GM19467 (cell line): ENCODE measurements at regions not wholly inside any gene's neighbourhood (a gene's known extent, or its start where the extent isn't known, plus 50 kb on each side); places are given as distances from the start of the nearest gene placed in this dataset.

ENCODE experiments used
- ATAC-seq: cut with Tn5 transposase; IDR thresholded peaks from one replicate; pipeline ENCODE4 v1.9.1; 2021; ENCODE audit warnings: mild to moderate bottlenecking, moderate library complexity; ENCODE audit not compliant: unreplicated experiment

GRCh38 chr16:63983401-63983800 lies 1138.5 kb downstream of the CDH11 start:
- ATAC-seq, result no peak

DNA sequence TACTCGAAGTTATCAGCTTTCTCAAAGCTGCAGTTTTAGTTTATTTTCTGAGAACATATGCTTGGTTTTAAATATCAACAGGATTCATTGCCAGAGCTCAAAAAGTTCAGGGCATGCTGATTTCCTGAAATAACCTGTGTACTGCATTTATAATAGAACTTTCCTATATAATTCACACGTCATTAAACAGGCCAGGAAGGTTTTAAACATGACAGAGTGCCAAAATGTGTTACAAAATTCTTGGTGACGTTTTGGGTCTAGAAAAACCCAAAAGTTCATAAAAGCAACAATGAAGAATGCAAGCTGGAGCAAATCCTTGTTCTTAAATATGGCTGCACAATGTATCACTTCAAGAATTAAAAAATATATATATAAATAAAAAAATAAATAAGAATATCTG lies 1139.1 kb downstream of the CDH11 start:
- no peak for ATAC-seq

GRCh38 chr16:63982110-63982509 lies 1139.8 kb downstream of the CDH11 start:
- ATAC-seq, result no peak

DNA sequence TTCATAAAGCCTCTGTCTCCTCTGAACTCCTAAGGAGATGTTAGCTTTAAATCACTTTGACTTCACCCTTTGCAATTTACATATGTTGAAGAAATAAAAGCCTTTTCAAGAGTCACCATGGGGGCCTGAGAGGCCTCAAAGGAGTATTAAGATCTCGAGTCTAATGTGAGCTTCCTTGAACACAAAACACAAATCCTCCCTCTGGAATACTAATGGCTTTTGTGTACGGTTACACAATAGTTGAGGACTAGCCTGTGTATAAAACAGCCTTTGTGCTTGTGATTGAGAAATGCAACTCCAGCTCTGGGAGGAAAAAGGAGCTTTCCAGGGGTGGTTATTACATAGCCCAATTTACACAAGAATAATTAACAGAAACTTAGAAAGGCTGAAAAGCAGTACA lies 1140.2 kb downstream of the CDH11 start:
- ATAC-seq, result no peak

- no peak for ATAC-seq
Observed at GRCh38 chr16:63980763-63981162, 1141.1 kb downstream of the CDH11 start.

DNA sequence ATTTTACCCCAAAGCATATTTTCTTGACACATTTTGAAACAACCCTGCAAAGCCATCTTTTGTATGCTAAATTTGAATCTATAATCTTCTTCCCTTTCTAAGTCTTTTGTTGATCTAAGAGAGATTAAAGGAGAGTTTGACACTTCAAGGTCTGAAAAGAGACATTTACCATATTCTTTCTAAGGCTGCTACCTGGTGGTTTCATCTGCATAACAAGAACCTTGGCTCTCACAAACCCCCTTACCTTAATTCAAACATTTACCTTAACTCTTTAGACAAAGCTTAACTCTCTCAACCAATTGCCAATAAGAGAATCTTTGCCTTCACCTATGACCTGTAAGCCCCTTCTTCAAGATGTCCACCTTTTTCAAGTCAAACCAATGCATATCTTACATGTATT lies 1143.6 kb downstream of the CDH11 start:
- no peak for ATAC-seq

DNA sequence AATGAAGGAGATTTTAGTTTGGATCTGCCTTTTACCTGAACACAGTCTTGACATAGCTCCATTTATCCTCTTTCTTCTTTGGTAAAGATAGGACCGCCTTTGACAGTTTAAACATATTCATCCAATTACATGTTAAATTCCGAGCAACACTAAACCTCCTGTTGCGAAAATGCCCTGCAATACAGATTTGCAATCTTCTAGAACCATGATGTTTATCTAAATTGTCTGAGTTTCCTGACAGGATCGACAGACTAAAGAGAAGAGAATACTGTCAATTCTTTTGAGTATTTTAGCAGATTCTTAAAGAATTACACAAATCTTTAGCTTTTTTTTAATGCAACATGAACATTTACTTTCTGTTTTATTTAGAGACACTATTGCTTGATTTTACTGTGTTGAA lies 1145.5 kb downstream of the CDH11 start:
- ATAC-seq, result no peak

GRCh38 chr16:63975669-63976068 lies 1146.2 kb downstream of the CDH11 start:
- no peak for ATAC-seq

DNA sequence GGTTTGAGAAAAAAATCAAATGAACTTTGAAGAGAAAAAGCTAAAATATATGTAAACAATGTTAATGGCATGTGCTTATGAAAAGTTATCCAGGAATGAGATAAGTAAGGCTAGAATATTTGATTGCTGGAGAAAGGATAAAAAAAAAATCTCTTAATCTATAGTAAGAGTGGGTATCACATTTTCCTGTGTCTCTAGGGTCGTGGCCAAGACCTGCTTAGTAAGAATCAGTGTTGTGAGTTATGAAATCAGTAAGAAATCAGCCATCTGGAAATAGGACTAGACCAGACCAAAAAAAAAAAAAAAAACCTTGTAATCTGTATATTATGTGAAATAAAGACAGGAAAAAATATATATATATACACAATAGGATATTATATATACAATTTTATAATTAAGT lies 1153.9 kb downstream of the CDH11 start:
- no peak for ATAC-seq

DNA sequence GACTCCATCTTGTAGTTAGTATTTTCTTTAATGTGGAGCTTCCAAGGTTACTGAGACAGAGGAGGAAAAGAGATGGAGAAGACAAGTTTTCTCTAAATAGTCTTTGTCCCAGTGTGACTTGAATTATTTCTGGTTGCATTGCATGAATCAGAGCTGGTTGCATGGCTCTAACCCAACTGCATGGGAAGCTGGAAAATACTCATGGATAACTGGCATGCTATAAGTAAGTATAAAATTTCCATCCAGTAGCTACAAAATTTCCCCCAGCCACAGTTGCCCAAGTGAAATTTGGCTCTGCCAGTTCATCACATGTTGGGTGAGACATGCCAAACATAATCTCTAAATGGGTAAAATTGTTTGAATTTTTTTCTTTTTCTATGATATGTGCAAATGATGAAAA lies 1161.5 kb downstream of the CDH11 start:
- no peak for ATAC-seq

DNA sequence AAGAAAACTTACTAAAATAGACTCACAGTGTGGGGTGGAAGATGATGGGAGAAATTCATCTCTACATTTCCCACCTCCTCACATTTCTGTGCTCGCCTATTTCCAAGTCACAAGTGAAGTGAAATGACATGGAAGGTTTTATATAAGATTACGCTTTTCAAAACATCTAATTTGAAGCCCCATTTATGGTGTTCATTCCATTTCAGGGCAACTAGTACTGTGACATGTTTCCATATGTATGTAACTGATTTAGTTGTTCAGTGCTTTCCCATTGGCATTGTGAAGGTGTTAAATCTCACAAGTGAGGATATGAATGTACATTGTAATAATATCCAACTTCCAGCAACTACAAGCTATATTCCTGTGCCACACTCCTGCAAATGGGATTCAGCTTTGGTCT lies 1174.8 kb downstream of the CDH11 start:
- no peak for ATAC-seq

- no peak for ATAC-seq
Observed at GRCh38 chr16:63945806-63946205, 1176.1 kb downstream of the CDH11 start.

DNA sequence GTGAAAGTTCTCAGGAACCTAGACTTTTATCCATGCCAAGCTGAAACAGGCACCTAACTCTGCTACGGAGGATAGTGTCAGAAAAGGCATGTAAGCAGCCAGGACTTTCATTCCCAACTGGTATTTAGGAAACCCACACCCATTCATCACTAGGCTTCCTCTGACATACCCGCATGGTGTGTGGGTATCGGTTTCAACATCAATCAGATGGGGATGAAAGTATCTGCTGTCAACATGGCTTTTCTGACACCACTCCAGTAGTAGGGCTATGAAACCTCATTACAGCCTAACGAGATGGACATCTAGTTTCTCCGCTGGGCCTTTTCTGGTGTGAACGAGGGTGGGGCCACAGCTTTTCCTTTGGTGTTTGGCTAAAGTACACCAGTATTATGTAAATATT lies 1178.3 kb downstream of the CDH11 start:
- ATAC-seq, result no peak

DNA sequence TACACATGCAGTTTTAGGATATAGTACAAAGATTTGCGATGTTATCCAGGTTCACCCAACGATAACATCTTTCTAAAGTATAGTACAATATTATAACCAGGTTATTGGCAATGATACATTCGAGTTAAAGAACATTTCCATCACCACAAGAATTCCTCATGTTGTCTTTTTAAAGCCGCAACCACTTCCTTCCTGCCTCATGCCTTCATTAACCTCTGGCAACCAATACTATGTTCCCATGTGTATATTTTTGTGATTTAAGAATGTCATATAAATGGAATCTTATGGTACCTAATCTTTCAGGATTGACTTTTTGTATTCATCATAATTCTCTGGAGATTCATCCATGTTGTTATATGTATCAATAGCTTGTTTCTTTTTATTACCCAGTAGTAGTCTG lies 1183.2 kb downstream of the CDH11 start:
- no peak for ATAC-seq

DNA sequence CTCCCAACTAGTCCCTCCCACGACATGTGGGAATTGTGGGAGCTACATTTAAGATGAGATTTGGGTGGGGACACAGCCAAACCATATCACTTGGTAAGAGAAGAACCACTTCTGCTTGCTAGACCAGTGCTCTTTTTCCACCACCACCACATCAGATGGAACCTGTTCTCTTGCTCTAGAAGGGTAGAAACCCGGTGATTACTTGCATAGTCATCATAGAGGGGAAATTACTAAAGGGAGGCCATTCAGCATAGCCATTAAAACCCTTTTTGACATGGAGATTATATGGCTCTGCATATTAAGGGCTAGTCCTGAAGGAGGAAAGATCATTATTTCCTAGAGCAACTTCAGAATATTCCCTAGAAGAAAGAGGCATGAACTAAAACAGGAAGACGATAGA lies 1188.0 kb downstream of the CDH11 start:
- no peak for ATAC-seq

GRCh38 chr16:63928421-63928820 lies 1193.4 kb downstream of the CDH11 start:
- ATAC-seq, result no peak

DNA sequence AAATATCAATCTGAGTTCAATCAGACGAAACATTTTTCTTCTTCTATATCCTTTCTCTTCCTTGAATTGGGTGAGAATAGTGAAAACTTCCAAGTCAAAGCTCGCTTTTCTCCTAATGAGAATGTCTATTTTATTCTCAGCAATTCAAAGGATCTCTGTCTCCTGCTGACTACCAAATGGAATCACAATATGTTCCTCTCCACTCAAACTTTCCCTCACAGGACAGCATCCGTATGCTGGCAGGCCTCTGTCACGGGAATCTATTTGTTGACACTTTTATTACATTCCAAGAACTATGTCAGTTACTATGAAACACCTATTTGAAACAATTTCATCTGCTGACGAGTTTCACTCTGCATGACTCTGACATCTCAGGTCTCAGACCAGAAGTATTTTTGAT lies 1196.6 kb downstream of the CDH11 start:
- ATAC-seq, result no peak

DNA sequence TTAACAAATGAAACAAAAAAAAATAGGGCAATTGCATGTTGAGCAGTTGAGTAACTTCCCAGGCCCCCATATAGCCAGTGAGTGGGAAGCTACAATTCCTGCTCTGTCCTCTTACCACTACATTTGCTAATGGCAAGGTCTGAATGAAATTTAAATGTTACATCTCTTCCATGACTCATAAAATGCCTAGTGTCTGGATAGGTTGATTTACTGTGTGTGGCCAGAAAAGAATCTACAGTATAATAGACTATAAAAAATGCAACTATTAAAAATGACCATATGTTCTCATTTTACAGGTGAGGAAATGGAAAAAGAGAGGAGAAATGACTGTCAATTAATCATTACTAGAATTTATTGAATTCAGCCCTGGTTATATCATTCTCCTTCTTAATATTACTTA lies 1199.3 kb downstream of the CDH11 start:
- no peak for ATAC-seq

DNA sequence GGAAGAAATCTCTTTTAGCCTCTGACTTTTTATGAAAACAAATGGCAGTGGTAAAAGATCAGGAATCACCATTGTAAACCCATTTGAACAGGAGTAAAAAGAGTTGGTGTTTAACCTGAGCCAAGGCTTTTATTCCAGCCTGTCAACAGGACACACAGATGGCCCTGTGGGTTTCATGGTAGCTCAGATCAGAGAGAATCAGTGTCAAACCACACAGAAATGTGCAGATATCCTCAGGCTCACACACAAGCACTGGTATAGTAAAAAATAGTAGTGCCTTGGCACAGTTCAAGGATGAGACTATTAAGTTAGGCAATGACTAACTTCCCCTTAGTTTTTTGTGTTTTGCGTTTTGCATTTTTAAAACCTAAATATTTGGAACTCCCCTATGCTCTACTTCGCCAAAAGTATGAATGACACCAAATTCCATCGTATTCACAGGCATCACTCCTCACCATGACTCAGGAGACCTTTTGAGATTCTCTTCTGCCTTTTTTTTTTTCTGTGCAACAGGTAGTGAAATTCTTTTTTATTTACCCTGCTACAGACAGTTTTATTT lies 1200.0 kb downstream of the CDH11 start:
- no peak for ATAC-seq

GRCh38 chr16:63913290-63913689 lies 1208.6 kb downstream of the CDH11 start:
- ATAC-seq, result no peak

DNA sequence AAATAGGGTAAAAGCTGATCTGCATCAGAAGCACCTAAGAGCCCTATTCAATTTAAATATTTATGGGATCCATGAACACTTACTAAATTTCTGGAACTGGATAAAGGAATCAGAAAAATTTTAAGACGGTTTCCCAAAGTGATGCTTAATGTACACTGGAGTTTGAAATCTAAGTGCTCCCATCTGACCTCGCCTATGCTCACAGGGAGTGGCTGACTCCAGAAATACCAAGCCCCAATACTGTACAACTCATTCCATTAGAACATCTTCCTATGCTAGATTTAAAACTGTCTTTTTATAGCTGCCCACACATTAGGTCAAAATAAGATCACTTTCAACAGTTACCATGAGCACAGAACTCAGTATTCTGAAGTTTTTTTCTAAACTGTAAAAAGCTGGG lies 1214.6 kb downstream of the CDH11 start:
- no peak for ATAC-seq

GRCh38 chr16:63904930-63905329 lies 1216.9 kb downstream of the CDH11 start:
- ATAC-seq, result no peak

GRCh38 chr16:63904182-63904581 lies 1217.7 kb downstream of the CDH11 start:
- ATAC-seq, result no peak
